Peyer's patch (tissue), 4 donors: ENCODE measurements at regions not wholly inside any gene's neighbourhood (a gene's known extent, or its start where the extent isn't known, plus 50 kb on each side); places are given as distances from the start of the nearest gene placed in this dataset.

Experiments used
- POLR2A ChIP-seq, 2 donors: fragments of 450-650 bp; IDR thresholded peaks; one replicate each; pipeline ENCODE4 v1.5.1; 2017; ENCODE audit warnings: antibody characterized with exemption in 2 of 2, mild to moderate bottlenecking in 2 of 2, moderate library complexity in 2 of 2
- TF ChIP-seq, protein P1 (sequence below), 6 experiments: fragments of 450-650 bp in 4 of 6; fragments of 200-600 bp in 2 of 6; sonication (generic) in 1 of 6; IDR thresholded peaks; one replicate each; pipeline ENCODE4 v1.5.1; 2017 to 2019; ENCODE audit warnings: antibody characterized with exemption in 6 of 6, mild to moderate bottlenecking in 3 of 6, moderate library complexity in 1 of 6

DNA sequence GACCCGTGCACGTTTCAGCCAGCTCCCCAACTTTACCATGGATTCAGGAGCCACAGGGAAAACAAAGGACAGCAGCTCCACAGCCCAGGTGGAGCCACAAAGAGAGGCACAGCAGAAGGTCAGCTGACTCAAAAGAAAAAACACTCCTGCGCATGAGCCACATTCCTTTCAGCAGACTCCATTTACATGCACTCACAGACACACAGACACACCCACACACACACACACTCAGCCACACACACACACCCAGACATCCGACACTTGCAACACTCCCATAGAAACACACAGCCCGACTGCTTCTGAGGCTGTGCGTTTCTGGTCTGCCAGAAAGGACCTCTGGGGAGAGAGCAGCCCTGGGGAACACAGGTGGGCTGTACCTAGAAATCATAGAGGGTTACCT, 2335.5 kb downstream of the TP53TG3F start:
- TF ChIP-seq, protein P1, sequence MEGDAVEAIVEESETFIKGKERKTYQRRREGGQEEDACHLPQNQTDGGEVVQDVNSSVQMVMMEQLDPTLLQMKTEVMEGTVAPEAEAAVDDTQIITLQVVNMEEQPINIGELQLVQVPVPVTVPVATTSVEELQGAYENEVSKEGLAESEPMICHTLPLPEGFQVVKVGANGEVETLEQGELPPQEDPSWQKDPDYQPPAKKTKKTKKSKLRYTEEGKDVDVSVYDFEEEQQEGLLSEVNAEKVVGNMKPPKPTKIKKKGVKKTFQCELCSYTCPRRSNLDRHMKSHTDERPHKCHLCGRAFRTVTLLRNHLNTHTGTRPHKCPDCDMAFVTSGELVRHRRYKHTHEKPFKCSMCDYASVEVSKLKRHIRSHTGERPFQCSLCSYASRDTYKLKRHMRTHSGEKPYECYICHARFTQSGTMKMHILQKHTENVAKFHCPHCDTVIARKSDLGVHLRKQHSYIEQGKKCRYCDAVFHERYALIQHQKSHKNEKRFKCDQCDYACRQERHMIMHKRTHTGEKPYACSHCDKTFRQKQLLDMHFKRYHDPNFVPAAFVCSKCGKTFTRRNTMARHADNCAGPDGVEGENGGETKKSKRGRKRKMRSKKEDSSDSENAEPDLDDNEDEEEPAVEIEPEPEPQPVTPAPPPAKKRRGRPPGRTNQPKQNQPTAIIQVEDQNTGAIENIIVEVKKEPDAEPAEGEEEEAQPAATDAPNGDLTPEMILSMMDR (IDR thresholded peaks at IDR 0.05): no peak
- TF ChIP-seq POLR2A (IDR thresholded peaks at IDR 0.05): no peak
